ENCODE measurements at regions not wholly inside any gene's neighbourhood (a gene's known extent, or its start where the extent isn't known, plus 50 kb on each side); places are given as distances from the start of the nearest gene placed in this dataset.

GRCh38 chr16:26992666-26993349 lies 73.9 kb upstream of the C16orf82 start:
- TF ChIP-seq CTCF (IDR thresholded peaks at IDR 0.05) (no peak), POLR2A (IDR thresholded peaks at IDR 0.05) (no peak)

All from heart left ventricle (tissue), 13 donors.